GM13977 (cell line): ENCODE measurements at regions not wholly inside any gene's neighbourhood (a gene's known extent, or its start where the extent isn't known, plus 50 kb on each side); places are given as distances from the start of the nearest gene placed in this dataset.

Source experiments
- DNase-seq: peaks from one replicate; pipeline ENCODE4 v3.0.0; 2012; ENCODE audit warnings: low spot score
- CTCF ChIP-seq: IDR thresholded peaks from 2 replicates; pipeline ENCODE4 v1.5.1; 2012; ENCODE audit warnings: mild to moderate bottlenecking, control low read depth; ENCODE audit not compliant: insufficient read depth; ENCODE audit errors: extremely low read depth, missing control alignments
- in situ Hi-C: fragments of 300-500 bp; cut with MboI; formaldehyde crosslinking; loops from one replicate; pipeline ENCODE4 v1.12.0; 2022; ENCODE audit warnings: low sequenced_read_pairs, low pct_unique_long_range_greater_than_20kb, mixed read lengths, inconsistent platforms; ENCODE audit not compliant: unreplicated experiment

DNA sequence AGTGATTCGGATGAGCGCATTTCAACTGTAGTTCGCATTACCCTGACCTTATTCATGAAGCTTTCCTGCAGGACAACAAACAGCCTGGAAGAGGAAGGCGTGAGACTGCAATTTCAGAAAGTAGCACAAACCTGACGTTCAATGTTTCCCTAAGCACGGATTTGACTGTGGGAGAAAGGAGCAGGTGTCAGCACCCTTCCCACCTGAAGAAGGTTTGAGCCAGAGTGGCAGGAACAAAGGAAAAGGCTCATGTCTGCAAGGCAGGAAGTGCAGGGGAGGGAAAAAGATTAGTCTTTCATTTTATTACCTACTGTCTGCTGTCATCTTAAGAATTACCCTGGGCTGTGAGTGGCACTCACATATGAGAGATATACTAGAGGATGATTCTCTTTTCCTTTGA lies 114.0 kb downstream of the MED10 start:
- no peak for DNase-seq
- in situ Hi-C loops, result no loop called here
- no peak for TF ChIP-seq CTCF

DNA sequence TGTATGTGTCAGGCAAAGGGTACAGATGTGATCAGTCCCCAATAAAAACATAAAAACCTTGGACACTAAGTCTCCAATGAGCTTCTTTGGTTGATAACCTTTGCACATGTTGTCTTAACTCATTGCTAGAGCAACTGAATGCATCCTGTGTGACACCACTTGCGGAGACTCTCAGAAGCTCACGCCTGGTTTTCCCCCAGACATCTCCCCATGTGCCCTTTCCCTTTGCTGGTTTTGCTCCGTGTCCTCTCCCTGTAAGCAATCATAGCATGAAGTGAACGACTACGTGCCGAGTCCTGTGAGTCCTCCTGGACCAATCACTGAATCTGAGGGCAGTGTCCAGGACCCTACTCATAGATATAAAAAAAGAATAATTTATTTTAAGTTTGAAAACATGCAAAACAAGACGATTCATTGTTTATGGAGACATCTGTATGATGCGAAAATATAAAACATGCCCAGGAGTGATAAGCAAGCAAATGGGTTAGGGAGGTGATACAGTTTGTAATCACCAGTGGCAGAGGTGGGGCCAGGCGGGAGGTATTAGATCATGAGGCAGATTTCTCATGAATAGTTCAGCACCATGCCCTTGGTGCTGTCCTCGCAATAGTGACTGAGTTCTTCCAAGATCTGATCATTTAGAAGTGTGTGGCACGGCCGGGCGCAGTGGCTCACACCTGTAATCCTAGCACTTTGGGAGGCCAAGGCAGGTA lies 115.5 kb downstream of the MED10 start:
- in situ Hi-C loops, result no loop called here
- DNase-seq, result no peak
- no peak for TF ChIP-seq CTCF

- in situ Hi-C loops, result no loop called here
- no peak for TF ChIP-seq CTCF
- no peak for DNase-seq
Measured at GRCh38 chr5:6261668-6262067, 116.7 kb downstream of the MED10 start.

DNA sequence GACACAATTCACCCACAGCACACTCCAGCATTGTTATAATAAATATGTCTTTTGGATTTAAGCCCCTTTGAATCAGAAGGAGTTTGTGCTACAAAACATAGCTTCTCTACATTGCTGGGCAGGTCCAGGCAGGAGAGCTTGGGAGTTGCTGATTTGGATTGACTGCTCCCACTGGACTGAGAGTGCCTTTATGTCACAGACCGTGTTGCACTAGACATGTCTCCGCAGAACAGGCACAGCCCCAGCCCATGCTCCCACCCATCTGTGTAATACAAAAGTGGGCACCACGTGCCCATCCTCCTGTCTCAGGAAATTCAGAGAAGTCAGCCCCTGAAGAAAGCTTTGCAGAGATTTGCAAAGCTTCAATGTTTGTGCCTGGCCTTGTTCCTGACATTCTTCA lies 117.1 kb downstream of the MED10 start:
- no peak for TF ChIP-seq CTCF
- in situ Hi-C loops, result no loop called here
- DNase-seq, result no peak

- TF ChIP-seq CTCF, result no peak
- in situ Hi-C loops, result no loop called here
- DNase-seq, result no peak
Measured at GRCh38 chr5:6260846-6261245, 117.5 kb downstream of the MED10 start.

GRCh38 chr5:6256901-6257300 lies 121.4 kb downstream of the MED10 start:
- TF ChIP-seq CTCF, result no peak
- no peak for DNase-seq
- in situ Hi-C loops, result no loop called here
